Activated CD4-positive, alpha-beta T cell treated with anti-CD3 and anti-CD28 coated beads, Interleukin-2, amount 50 U/mL, for 24 hours (primary cell): ENCODE measurements at regions not wholly inside any gene's neighbourhood (a gene's known extent, or its start where the extent isn't known, plus 50 kb on each side); places are given as distances from the start of the nearest gene placed in this dataset.

ENCODE experiments used
- DNase-seq, 2 donors: peaks; one replicate each; pipeline ENCODE4 v3.0.0-alpha.2; 2020; ENCODE audit warnings: low read depth in 1 of 2, low spot score in 1 of 2

GRCh38 chr17:55635253-55635914, 87.3 kb downstream of the TMEM100 start:
- DNase-seq: no peak

GRCh38 chr17:55634702-55635101, 88.0 kb downstream of the TMEM100 start:
- DNase-seq: no peak

- DNase-seq: no peak
Observed at GRCh38 chr17:55632893-55633292, 89.8 kb downstream of the TMEM100 start.

GRCh38 chr17:55632236-55632635, 90.4 kb downstream of the TMEM100 start:
- no peak for DNase-seq

GRCh38 chr17:55629995-55630394, 92.7 kb downstream of the TMEM100 start:
- DNase-seq: no peak

GRCh38 chr17:55625521-55625920, 97.1 kb downstream of the TMEM100 start:
- DNase-seq: no peak

GRCh38 chr17:55624772-55625433, 97.8 kb downstream of the TMEM100 start:
- DNase-seq: no peak

GRCh38 chr17:55622547-55622946, 100.1 kb downstream of the TMEM100 start:
- no peak for DNase-seq

GRCh38 chr17:55620945-55621344, 101.7 kb downstream of the TMEM100 start:
- DNase-seq: no peak

- DNase-seq: no peak
Observed at GRCh38 chr17:55620023-55620422, 102.6 kb downstream of the TMEM100 start.

- DNase-seq: no peak
Observed at GRCh38 chr17:55617441-55617840, 105.2 kb downstream of the TMEM100 start.

- DNase-seq: no peak
Observed at GRCh38 chr17:55614061-55614460, 102.8 kb upstream of the SMIM36 start.

- no peak for DNase-seq
Observed at GRCh38 chr17:55612691-55613141, 101.5 kb upstream of the SMIM36 start.

- no peak for DNase-seq
Observed at GRCh38 chr17:55607731-55608341, 96.6 kb upstream of the SMIM36 start.

GRCh38 chr17:55606488-55606815, 95.2 kb upstream of the SMIM36 start:
- no peak for DNase-seq

GRCh38 chr17:55605705-55606487, 94.6 kb upstream of the SMIM36 start:
- DNase-seq: no peak

- DNase-seq: no peak
Observed at GRCh38 chr17:55601874-55602364, 90.7 kb upstream of the SMIM36 start.

GRCh38 chr17:55598495-55598894, 87.2 kb upstream of the SMIM36 start:
- no peak for DNase-seq

GRCh38 chr17:55588446-55589242, 77.4 kb upstream of the SMIM36 start:
- DNase-seq: no peak

- no peak for DNase-seq
Observed at GRCh38 chr17:55587608-55588139, 76.4 kb upstream of the SMIM36 start.

- no peak for DNase-seq
Observed at GRCh38 chr17:55585629-55586028, 74.4 kb upstream of the SMIM36 start.
